Left ventricle myocardium inferior (tissue), 1 donor: ENCODE measurements at regions not wholly inside any gene's neighbourhood (a gene's known extent, or its start where the extent isn't known, plus 50 kb on each side); places are given as distances from the start of the nearest gene placed in this dataset.

Experiments
- DNase-seq: peaks from one replicate; pipeline ENCODE4 v3.0.0-alpha.2; 2020
- H3K27ac ChIP-seq: fragments of 200-600 bp; replicated peaks from 2 replicates; pipeline ENCODE4 v1.8.0; 2021
- H3K27me3 ChIP-seq: fragments of 200-600 bp; 2 replicates; pipeline ENCODE4 v1.8.0; 2021; ENCODE audit warnings: low read depth
- H3K36me3 ChIP-seq: fragments of 200-600 bp; 2 replicates; pipeline ENCODE4 v1.8.0; 2021
- H3K4me1 ChIP-seq: fragments of 200-600 bp; 2 replicates; pipeline ENCODE4 v1.8.0; 2021
- H3K4me3 ChIP-seq: fragments of 200-600 bp; 2 replicates; pipeline ENCODE4 v1.8.0; 2021; ENCODE audit warnings: mild to moderate bottlenecking, moderate library complexity
- H3K9me3 ChIP-seq: fragments of 200-600 bp; replicated peaks from 2 replicates; pipeline ENCODE4 v1.8.0; 2021
- intact Hi-C: fragments of 100-400 bp; cut with micrococcal nuclease; formaldehyde crosslinking; loops from one replicate; pipeline ENCODE4 v1.11.0; 2022
- TF ChIP-seq, protein P1 (sequence below): fragments of 200-600 bp; IDR thresholded peaks from 2 replicates; pipeline ENCODE4 v1.8.0; 2021; ENCODE audit warnings: antibody characterized with exemption, mild to moderate bottlenecking, borderline replicate concordance
- donor health status: DM: no; HTN: yes; CAD: no; lungs with severe emphysema.

DNA sequence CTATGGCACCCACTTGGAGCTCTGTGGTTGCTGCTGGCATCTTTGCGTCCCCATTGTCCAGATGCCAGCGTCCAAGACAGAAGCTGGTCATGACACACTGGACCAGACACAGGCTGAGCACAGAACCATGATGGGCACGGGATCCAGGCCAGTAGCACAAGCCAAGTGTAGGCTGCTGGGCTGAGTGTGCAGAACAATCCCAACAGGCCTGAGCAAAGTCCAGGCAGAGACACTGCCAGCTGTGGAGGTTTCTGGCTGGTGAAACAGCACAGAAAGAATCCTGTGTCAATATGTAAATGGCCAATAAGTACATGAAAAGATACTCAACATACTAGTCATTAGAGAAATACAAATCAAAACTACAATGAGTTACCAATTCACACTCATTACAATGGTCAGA, 705.4 kb downstream of the METTL4 start:
- H3K27me3 ChIP-seq: no peaks in the 10 kb centered on the region
- H3K4me1 ChIP-seq: no peaks in the 10 kb centered on the region
- TF ChIP-seq, protein P1, sequence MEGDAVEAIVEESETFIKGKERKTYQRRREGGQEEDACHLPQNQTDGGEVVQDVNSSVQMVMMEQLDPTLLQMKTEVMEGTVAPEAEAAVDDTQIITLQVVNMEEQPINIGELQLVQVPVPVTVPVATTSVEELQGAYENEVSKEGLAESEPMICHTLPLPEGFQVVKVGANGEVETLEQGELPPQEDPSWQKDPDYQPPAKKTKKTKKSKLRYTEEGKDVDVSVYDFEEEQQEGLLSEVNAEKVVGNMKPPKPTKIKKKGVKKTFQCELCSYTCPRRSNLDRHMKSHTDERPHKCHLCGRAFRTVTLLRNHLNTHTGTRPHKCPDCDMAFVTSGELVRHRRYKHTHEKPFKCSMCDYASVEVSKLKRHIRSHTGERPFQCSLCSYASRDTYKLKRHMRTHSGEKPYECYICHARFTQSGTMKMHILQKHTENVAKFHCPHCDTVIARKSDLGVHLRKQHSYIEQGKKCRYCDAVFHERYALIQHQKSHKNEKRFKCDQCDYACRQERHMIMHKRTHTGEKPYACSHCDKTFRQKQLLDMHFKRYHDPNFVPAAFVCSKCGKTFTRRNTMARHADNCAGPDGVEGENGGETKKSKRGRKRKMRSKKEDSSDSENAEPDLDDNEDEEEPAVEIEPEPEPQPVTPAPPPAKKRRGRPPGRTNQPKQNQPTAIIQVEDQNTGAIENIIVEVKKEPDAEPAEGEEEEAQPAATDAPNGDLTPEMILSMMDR: no peak
- no peak overlapping the region for H3K27ac ChIP-seq
- intact Hi-C loops: no loop called here
- DNase-seq: no peak
- H3K9me3 ChIP-seq: peaks cover 16% of the 10 kb centered on the region
- H3K36me3 ChIP-seq: no peaks in the 10 kb centered on the region
- no peak overlapping the region for H3K4me3 ChIP-seq

GRCh38 chr18:1872274-1872673, 699.0 kb downstream of the METTL4 start:
- H3K27me3 ChIP-seq: no peaks in the 10 kb centered on the region
- no peak overlapping the region for H3K27ac ChIP-seq
- no peak overlapping the region for H3K4me3 ChIP-seq
- no peaks in the 10 kb centered on the region for H3K9me3 ChIP-seq
- no peaks in the 10 kb centered on the region for H3K4me1 ChIP-seq
- DNase-seq: no peak
- TF ChIP-seq, protein P1: no peak
- H3K36me3 ChIP-seq: no peaks in the 10 kb centered on the region
- intact Hi-C loops: no loop called here

DNA sequence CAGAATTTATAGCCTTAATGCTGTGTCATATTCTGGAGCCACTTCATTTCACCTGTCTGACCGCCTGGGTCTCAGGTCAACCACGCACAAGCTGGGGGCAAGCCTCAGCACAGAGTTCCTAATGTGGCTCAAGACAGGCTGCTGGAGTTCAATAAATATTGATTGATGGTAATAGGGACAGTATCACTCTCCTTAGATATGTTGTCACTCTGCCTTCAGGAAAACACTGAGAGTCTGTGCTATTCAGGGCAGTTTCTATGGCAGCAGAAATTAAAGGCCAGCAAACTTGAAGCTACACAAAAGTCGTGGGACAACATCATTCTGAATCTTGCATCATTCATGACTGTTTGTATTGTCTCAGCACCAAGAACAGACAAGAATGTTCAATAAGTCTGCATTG, 696.1 kb downstream of the METTL4 start:
- H3K36me3 ChIP-seq: no peaks in the 10 kb centered on the region
- intact Hi-C loops: no loop called here
- no peaks in the 10 kb centered on the region for H3K27me3 ChIP-seq
- no peaks in the 10 kb centered on the region for H3K4me1 ChIP-seq
- no peak overlapping the region for H3K4me3 ChIP-seq
- no peak overlapping the region for H3K27ac ChIP-seq
- TF ChIP-seq, protein P1: no peak
- DNase-seq: no peak
- no peaks in the 10 kb centered on the region for H3K9me3 ChIP-seq

DNA sequence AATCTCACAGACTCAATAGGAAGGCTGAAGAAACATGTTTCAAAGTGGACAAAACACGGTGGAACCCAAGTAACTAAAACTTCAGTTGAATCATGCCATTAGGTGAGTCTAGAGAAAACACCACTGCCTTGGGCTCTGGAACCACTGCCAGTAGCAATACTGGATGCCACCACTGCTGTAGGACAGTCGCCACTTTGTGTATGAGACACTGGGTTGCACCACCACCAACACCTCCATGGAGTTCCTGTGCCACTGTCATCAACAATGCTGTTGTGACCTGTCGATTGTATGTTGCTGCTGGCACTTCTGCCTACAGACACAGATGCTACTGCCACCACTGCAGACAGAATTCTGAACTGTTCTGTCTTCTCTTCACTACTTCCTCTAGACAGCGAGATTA, 686.7 kb downstream of the METTL4 start:
- TF ChIP-seq, protein P1: no peak

GRCh38 chr18:1891641-1892040, 679.7 kb downstream of the METTL4 start:
- DNase-seq: no peak
- TF ChIP-seq, protein P1: no peak
- Histone ChIP-seq H3K4me1 (no peaks in the 10 kb centered on the region), H3K36me3 (no peaks in the 10 kb centered on the region), H3K27ac (no peak overlapping the region), H3K4me3 (no peak overlapping the region), H3K27me3 (no peaks in the 10 kb centered on the region), H3K9me3 (no peaks in the 10 kb centered on the region)
- intact Hi-C loops: no loop called here

More for the DNA sequence above, 686.7 kb downstream of the METTL4 start:
- intact Hi-C loops: loop anchor here (10.0 kb wide), 1 partner anchor 60 kb away; no protein-coding TSS in a partner anchor
- Histone ChIP-seq H3K27me3 (no peaks in the 10 kb centered on the region), H3K4me1 (no peaks in the 10 kb centered on the region), H3K4me3 (no peak overlapping the region), H3K9me3 (peaks cover 5% of the 10 kb centered on the region), H3K27ac (no peak overlapping the region), H3K36me3 (no peaks in the 10 kb centered on the region)
- DNase-seq: no peak

DNA sequence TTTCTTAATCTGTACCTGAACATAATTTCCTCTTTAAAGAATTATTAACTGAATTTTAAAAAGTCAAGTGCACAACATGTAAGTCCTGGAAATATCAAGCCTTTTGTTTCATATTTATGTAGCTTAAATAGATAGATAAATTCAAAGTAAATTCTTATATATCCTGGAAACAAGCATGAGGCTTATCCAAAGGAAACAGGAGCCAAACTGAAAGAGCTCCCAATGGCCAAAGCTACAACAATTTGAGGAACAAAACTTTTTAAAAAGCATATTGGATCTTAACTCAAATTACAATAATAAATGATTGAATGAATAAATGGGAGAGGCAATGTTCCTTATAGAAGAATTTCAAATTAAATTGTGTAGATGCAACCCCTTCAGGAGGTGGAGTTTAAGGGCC, 679.1 kb downstream of the METTL4 start:
- Histone ChIP-seq H3K4me3 (no peak overlapping the region), H3K27me3 (no peaks in the 10 kb centered on the region), H3K27ac (no peak overlapping the region), H3K36me3 (no peaks in the 10 kb centered on the region), H3K9me3 (no peaks in the 10 kb centered on the region), H3K4me1 (no peaks in the 10 kb centered on the region)
- TF ChIP-seq, protein P1: no peak
- intact Hi-C loops: no loop called here
- no peak for DNase-seq
